ENCODE measurements at regions not wholly inside any gene's neighbourhood (a gene's known extent, or its start where the extent isn't known, plus 50 kb on each side); places are given as distances from the start of the nearest gene placed in this dataset.

DNA sequence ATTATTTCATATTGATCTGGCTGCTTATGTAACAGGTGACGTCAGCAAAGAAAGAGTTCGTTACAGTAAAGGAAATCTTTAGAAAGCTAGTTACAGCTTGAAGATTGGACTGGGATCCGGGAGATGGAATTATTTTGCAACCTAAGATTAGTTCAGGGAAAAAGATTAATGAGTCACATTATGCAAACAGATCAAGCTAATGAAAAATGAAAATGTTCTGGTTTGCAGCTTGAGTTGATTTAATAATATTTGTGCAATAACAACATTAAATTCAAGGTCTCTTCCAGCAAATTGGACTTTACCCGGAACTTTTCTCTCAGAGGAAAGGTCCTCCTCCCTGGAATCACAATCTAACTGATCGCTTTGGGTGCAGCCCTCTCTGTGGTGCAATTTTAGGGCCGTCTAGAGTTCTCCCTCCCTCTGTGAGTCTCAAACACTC is 119.5 kb downstream of the OTUD1 start:
- Histone ChIP-seq H3K4me3 (no peak overlapping the region), H3K36me3 (ENCODE audit: control insufficient read depth in 2 of 2, insufficient read depth in 2 of 2, low read length in 1 of 2) (no peaks in the 10 kb centered on the region), H3K4me1 (ENCODE audit: control insufficient read depth, insufficient read depth, low read length) (no peaks in the 10 kb centered on the region), H3K79me2 (ENCODE audit: control insufficient read depth, insufficient read depth, low read length) (no peaks in the 10 kb centered on the region), H3K27ac (ENCODE audit: control insufficient read depth, insufficient read depth) (no peak overlapping the region), H3K9me3 (replicated peaks; ENCODE audit: control insufficient read depth, insufficient read depth, low read length) (no peaks in the 10 kb centered on the region), H3K27me3 (replicated peaks in 1 of 2; ENCODE audit: control insufficient read depth in 2 of 2, insufficient read depth in 2 of 2, low read length in 1 of 2) (no peaks in the 10 kb centered on the region), H2AFZ (ENCODE audit: control insufficient read depth, low read depth, low read length) (no peak overlapping the region), H3K9ac (ENCODE audit: control insufficient read depth, insufficient read depth, low read length) (no peak overlapping the region), H4K20me1 (ENCODE audit: control insufficient read depth, insufficient read depth) (no peaks in the 10 kb centered on the region), H3K4me2 (ENCODE audit: control insufficient read depth, insufficient read depth) (no peak overlapping the region)
- SMC1A ChIA-PET (ENCODE audit: uncharacterized antibody, unreplicated experiment): no interaction called here
- DNase-seq (ENCODE audit: low read depth, low spot score): no peak
- 20% methylated on average over 6 of the region's 6 CpGs for WGBS (ENCODE audit: insufficient coverage, insufficient replicate concordance, low lambda C conversion rate, missing lambda C conversion rate)
- no TSS peak for BruUV-seq (replicated peaks)
- in situ Hi-C loops (cut with MboI): no loop called here
- RAD21 ChIA-PET (ENCODE audit: unreplicated experiment): no interaction called here
- POLR2A ChIA-PET: no interaction called here
- CTCF ChIA-PET: no interaction called here
- no peak for FAIRE-seq
- no peak for ATAC-seq
- intact Hi-C loops (cut with micrococcal nuclease; ENCODE audit: unreplicated experiment): no loop called here
- TF ChIP-seq ZNF207 (IDR thresholded peaks at IDR 0.05; ENCODE audit: borderline replicate concordance) (no peak), HCFC1 (IDR thresholded peaks at IDR 0.05; ENCODE audit: low read length) (no peak), RELA (IDR thresholded peaks at IDR 0.05; ENCODE audit: borderline replicate concordance, partially characterized antibody) (no peak), CBX5 (IDR thresholded peaks at IDR 0.05; ENCODE audit: low read depth) (no peak), SMARCA5 (IDR thresholded peaks at IDR 0.05) (no peak), RCOR1 (conservative IDR thresholded peaks at IDR 0.05; ENCODE audit: low read depth, low read length) (no peak), IKZF1 (conservative IDR thresholded peaks at IDR 0.05) (no peak), EZH2 (IDR thresholded peaks at IDR 0.05; ENCODE audit: borderline replicate concordance, control insufficient read depth, low read depth, low read length) (no peak), EGR1 (IDR thresholded peaks at IDR 0.05; ENCODE audit: borderline replicate concordance in 1 of 2, low read depth in 2 of 2, low read length in 2 of 2) (no peak), POLR2A (IDR thresholded peaks at IDR 0.05; ENCODE audit: low read depth, low read length) (no peak), CBX3 (IDR thresholded peaks at IDR 0.05; ENCODE audit: borderline replicate concordance, low read depth) (no peak), NRF1 (conservative IDR thresholded peaks at IDR 0.05; ENCODE audit: low read depth, low read length) (no peak), CHD1 (IDR thresholded peaks at IDR 0.05; ENCODE audit: low read depth, low read length) (no peak)
- TF ChIP-seq, protein P1, sequence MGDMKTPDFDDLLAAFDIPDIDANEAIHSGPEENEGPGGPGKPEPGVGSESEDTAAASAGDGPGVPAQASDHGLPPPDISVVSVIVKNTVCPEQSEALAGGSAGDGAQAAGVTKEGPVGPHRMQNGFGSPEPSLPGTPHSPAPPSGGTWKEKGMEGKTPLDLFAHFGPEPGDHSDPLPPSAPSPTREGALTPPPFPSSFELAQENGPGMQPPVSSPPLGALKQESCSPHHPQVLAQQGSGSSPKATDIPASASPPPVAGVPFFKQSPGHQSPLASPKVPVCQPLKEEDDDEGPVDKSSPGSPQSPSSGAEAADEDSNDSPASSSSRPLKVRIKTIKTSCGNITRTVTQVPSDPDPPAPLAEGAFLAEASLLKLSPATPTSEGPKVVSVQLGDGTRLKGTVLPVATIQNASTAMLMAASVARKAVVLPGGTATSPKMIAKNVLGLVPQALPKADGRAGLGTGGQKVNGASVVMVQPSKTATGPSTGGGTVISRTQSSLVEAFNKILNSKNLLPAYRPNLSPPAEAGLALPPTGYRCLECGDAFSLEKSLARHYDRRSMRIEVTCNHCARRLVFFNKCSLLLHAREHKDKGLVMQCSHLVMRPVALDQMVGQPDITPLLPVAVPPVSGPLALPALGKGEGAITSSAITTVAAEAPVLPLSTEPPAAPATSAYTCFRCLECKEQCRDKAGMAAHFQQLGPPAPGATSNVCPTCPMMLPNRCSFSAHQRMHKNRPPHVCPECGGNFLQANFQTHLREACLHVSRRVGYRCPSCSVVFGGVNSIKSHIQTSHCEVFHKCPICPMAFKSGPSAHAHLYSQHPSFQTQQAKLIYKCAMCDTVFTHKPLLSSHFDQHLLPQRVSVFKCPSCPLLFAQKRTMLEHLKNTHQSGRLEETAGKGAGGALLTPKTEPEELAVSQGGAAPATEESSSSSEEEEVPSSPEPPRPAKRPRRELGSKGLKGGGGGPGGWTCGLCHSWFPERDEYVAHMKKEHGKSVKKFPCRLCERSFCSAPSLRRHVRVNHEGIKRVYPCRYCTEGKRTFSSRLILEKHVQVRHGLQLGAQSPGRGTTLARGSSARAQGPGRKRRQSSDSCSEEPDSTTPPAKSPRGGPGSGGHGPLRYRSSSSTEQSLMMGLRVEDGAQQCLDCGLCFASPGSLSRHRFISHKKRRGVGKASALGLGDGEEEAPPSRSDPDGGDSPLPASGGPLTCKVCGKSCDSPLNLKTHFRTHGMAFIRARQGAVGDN (IDR thresholded peaks at IDR 0.05): no peak
- TF ChIP-seq, protein P2, sequence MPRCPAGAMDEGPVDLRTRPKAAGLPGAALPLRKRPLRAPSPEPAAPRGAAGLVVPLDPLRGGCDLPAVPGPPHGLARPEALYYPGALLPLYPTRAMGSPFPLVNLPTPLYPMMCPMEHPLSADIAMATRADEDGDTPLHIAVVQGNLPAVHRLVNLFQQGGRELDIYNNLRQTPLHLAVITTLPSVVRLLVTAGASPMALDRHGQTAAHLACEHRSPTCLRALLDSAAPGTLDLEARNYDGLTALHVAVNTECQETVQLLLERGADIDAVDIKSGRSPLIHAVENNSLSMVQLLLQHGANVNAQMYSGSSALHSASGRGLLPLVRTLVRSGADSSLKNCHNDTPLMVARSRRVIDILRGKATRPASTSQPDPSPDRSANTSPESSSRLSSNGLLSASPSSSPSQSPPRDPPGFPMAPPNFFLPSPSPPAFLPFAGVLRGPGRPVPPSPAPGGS (IDR thresholded peaks at IDR 0.05; ENCODE audit: borderline replicate concordance, insufficient read depth, low read depth, low read length, poor library complexity, severe bottlenecking): no peak
- TF ChIP-seq, protein P3, sequence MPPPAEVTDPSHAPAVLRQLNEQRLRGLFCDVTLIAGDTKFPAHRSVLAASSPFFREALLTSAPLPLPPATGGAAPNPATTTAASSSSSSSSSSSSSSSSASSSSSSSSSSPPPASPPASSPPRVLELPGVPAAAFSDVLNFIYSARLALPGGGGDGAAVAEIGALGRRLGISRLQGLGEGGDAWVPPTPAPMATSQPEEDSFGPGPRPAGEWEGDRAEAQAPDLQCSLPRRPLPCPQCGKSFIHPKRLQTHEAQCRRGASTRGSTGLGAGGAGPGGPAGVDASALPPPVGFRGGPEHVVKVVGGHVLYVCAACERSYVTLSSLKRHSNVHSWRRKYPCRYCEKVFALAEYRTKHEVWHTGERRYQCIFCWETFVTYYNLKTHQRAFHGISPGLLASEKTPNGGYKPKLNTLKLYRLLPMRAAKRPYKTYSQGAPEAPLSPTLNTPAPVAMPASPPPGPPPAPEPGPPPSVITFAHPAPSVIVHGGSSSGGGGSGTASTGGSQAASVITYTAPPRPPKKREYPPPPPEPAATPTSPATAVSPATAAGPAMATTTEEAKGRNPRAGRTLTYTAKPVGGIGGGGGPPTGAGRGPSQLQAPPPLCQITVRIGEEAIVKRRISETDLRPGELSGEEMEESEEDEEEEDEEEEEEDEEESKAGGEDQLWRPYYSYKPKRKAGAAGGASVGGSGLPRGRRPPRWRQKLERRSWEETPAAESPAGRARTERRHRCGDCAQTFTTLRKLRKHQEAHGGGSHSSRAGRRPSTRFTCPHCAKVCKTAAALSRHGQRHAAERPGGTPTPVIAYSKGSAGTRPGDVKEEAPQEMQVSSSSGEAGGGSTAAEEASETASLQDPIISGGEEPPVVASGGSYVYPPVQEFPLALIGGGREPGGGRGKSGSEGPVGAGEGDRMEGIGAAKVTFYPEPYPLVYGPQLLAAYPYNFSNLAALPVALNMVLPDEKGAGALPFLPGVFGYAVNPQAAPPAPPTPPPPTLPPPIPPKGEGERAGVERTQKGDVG (CRISPR knock-in tag; IDR thresholded peaks at IDR 0.05): no peak

Data from GM12878 (cell line).